ENCODE measurements at regions not wholly inside any gene's neighbourhood (a gene's known extent, or its start where the extent isn't known, plus 50 kb on each side); places are given as distances from the start of the nearest gene placed in this dataset.

DNA sequence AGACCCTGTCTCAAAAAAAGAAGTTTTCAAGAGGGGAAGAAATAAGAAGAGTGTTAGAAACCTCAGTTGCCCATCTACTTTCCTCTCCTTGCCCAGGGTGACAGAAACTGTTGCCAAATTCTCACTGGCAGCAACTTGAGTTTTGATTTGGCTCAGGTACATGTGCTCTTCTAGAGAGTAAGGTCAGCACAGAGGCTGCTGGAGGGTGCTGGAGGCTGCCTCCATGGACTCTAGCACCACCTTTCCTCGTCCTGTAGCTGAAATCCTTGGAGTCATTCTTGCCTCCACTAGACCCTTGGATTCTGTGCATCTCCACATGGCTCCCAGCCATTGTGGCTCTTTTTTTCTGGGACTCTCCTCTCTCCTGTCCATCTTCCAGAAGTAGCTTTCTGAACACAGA, 149.1 kb downstream of the TM9SF2 start:
- H3K4me1 ChIP-seq (ENCODE audit: low read length), result peaks cover 2% of the 10 kb centered on the region
- H3K27me3 ChIP-seq (ENCODE audit: low read depth, low read length), result no peaks in the 10 kb centered on the region
- no peaks in the 10 kb centered on the region for H3K36me3 ChIP-seq (replicated peaks; ENCODE audit: low read depth, low read length)
- TF ChIP-seq, protein P1, sequence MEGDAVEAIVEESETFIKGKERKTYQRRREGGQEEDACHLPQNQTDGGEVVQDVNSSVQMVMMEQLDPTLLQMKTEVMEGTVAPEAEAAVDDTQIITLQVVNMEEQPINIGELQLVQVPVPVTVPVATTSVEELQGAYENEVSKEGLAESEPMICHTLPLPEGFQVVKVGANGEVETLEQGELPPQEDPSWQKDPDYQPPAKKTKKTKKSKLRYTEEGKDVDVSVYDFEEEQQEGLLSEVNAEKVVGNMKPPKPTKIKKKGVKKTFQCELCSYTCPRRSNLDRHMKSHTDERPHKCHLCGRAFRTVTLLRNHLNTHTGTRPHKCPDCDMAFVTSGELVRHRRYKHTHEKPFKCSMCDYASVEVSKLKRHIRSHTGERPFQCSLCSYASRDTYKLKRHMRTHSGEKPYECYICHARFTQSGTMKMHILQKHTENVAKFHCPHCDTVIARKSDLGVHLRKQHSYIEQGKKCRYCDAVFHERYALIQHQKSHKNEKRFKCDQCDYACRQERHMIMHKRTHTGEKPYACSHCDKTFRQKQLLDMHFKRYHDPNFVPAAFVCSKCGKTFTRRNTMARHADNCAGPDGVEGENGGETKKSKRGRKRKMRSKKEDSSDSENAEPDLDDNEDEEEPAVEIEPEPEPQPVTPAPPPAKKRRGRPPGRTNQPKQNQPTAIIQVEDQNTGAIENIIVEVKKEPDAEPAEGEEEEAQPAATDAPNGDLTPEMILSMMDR (IDR thresholded peaks at IDR 0.05; ENCODE audit: low read depth, low read length), result no peak
- H4K20me1 ChIP-seq (ENCODE audit: insufficient read depth, low read length), result peaks cover 17% of the 10 kb centered on the region; the same call in 1 of the 2 replicates
- H3K27ac ChIP-seq (ENCODE audit: low read length), result no peak overlapping the region
- H3K4me2 ChIP-seq (ENCODE audit: low read length), result no peak overlapping the region
- no peak overlapping the region for H3K9ac ChIP-seq (ENCODE audit: low read length)
- H2AFZ ChIP-seq (ENCODE audit: low read depth, low read length), result no peak overlapping the region
- H3K79me2 ChIP-seq (ENCODE audit: low read length), result peaks cover 5% of the 10 kb centered on the region; the same call in 1 of the 2 replicates
- no peak overlapping the region for H3K4me3 ChIP-seq (ENCODE audit: low read length)
- H3K9me3 ChIP-seq (ENCODE audit: insufficient read depth, low read length), result no peaks in the 10 kb centered on the region

DNA sequence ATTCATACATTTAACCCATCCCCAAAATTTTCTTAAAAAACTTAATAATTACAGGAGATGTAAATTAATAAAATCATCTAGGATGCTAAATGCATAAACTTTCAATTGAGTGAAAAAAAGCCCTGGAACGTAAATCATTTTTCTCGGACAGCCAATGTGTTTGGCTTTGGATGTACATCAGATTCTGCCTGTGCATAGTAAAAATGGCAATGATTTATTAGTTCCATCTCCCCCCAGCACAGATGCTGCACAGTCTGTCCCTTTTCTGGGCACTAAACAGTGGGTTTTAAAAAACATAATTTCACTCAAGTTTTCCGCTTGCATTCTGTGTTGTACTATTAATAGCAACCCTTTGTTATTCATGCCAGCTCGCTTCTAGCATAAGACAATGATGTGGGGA, 147.7 kb downstream of the TM9SF2 start:
- Histone ChIP-seq H4K20me1 (ENCODE audit: insufficient read depth, low read length) (peaks cover 17% of the 10 kb centered on the region; the same call in 1 of the 2 replicates), H3K79me2 (ENCODE audit: low read length) (peaks cover 5% of the 10 kb centered on the region; the same call in 1 of the 2 replicates), H3K36me3 (replicated peaks; ENCODE audit: low read depth, low read length) (no peaks in the 10 kb centered on the region), H3K4me3 (ENCODE audit: low read length) (no peak overlapping the region), H3K27ac (ENCODE audit: low read length) (no peak overlapping the region), H3K9me3 (ENCODE audit: insufficient read depth, low read length) (no peaks in the 10 kb centered on the region), H3K4me2 (ENCODE audit: low read length) (no peak overlapping the region), H3K9ac (ENCODE audit: low read length) (no peak overlapping the region), H3K4me1 (ENCODE audit: low read length) (no peaks in the 10 kb centered on the region), H3K27me3 (ENCODE audit: low read depth, low read length) (no peaks in the 10 kb centered on the region), H2AFZ (ENCODE audit: low read depth, low read length) (no peak overlapping the region)
- TF ChIP-seq, protein P1 (IDR thresholded peaks at IDR 0.05; ENCODE audit: low read depth, low read length), result no peak
- no peak for TF ChIP-seq EZH2phosphoT487 (IDR thresholded peaks at IDR 0.05; ENCODE audit: low read depth)

DNA sequence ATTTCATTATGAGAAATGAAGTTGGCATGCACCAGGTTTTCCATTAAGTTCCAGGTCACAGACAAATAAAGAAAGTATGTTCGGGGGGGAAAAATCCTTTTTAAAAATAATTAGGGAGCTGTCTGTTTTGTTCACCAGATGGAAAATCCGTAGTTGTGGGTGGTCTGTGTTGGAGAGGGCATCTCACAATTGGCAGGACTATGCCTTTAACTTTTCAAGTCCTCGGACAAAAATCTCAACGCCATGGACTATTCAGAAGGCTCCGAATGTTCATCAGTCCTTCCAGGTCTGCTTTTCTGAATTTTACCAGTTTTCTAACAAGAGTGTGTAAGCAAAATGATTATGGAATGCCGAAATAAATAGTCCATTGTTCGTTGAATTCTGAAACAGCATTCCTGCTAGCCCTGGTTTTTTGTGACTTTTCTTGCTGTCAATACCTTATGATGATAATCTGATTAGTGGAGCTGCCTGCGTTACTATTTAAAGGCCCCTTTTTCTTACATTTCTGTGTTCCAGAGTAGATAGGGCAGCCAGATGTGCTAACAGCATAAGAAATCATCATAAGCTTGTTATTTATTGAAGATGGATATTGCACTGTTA, 146.9 kb downstream of the TM9SF2 start:
- Histone ChIP-seq H3K36me3 (replicated peaks; ENCODE audit: low read depth, low read length) (no peaks in the 10 kb centered on the region), H3K9ac (ENCODE audit: low read length) (no peak overlapping the region), H3K4me2 (ENCODE audit: low read length) (no peak overlapping the region), H3K4me3 (ENCODE audit: low read length) (no peak overlapping the region), H3K9me3 (ENCODE audit: insufficient read depth, low read length) (no peaks in the 10 kb centered on the region), H3K27ac (ENCODE audit: low read length) (no peak overlapping the region), H3K79me2 (ENCODE audit: low read length) (peaks cover 5% of the 10 kb centered on the region; the same call in 1 of the 2 replicates), H3K4me1 (ENCODE audit: low read length) (no peaks in the 10 kb centered on the region), H2AFZ (ENCODE audit: low read depth, low read length) (no peak overlapping the region), H4K20me1 (ENCODE audit: insufficient read depth, low read length) (peaks cover 17% of the 10 kb centered on the region; the same call in 1 of the 2 replicates), H3K27me3 (ENCODE audit: low read depth, low read length) (no peaks in the 10 kb centered on the region)
- no peak for TF ChIP-seq EZH2phosphoT487 (IDR thresholded peaks at IDR 0.05; ENCODE audit: low read depth)
- TF ChIP-seq, protein P1 (IDR thresholded peaks at IDR 0.05; ENCODE audit: low read depth, low read length), result no peak

DNA sequence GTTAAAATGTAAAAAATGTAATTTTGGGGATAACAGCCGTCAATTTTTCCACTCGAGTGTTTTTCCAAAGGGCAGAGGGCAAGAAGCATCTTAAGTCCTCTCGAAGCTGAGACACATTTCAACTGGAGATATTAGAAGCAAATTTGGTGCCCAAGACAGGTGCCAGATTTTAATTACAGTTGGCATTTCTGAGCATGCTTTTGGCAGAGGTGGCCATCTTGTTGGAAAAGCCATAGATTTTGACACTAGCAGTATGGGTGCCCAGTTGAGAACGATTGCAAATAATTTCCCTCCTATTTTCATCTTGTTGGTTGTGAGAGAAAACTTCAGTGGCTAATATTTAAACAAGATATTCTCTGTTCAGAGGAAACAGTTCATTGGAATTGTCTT, 146.3 kb downstream of the TM9SF2 start:
- H3K36me3 ChIP-seq (replicated peaks; ENCODE audit: low read depth, low read length), result no peaks in the 10 kb centered on the region
- no peaks in the 10 kb centered on the region for H3K27me3 ChIP-seq (ENCODE audit: low read depth, low read length)
- H3K4me2 ChIP-seq (ENCODE audit: low read length), result no peak overlapping the region
- H3K27ac ChIP-seq (ENCODE audit: low read length), result no peak overlapping the region
- no peak overlapping the region for H3K4me3 ChIP-seq (ENCODE audit: low read length)
- H3K9ac ChIP-seq (ENCODE audit: low read length), result no peak overlapping the region
- H3K79me2 ChIP-seq (ENCODE audit: low read length), result peaks cover 5% of the 10 kb centered on the region; the same call in 1 of the 2 replicates
- no peaks in the 10 kb centered on the region for H3K4me1 ChIP-seq (ENCODE audit: low read length)
- peaks cover 14% of the 10 kb centered on the region; the same call in 1 of the 2 replicates for H4K20me1 ChIP-seq (ENCODE audit: insufficient read depth, low read length)
- H2AFZ ChIP-seq (ENCODE audit: low read depth, low read length), result no peak overlapping the region
- TF ChIP-seq, protein P1 (IDR thresholded peaks at IDR 0.05; ENCODE audit: low read depth, low read length), result no peak
- TF ChIP-seq EZH2phosphoT487 (IDR thresholded peaks at IDR 0.05; ENCODE audit: low read depth), result no peak
- no peaks in the 10 kb centered on the region for H3K9me3 ChIP-seq (ENCODE audit: insufficient read depth, low read length)
